Activated naive CD4-positive, alpha-beta T cell treated with Interleukin-2 at 50 U/mL for 16 hours (primary cell): ENCODE measurements at regions not wholly inside any gene's neighbourhood (a gene's known extent, or its start where the extent isn't known, plus 50 kb on each side); places are given as distances from the start of the nearest gene placed in this dataset.

Experiments
- DNase-seq: peaks from one replicate; pipeline ENCODE4 v3.0.0-alpha.2; 2020

- no peak for DNase-seq
Measured at GRCh38 chr13:88103824-88104223, 432.7 kb downstream of the SLITRK5 start.

GRCh38 chr13:88104576-88104975 is 433.4 kb downstream of the SLITRK5 start:
- no peak for DNase-seq

- DNase-seq: no peak
Measured at GRCh38 chr13:88107570-88107969, 436.4 kb downstream of the SLITRK5 start.

- no peak for DNase-seq
Measured at GRCh38 chr13:88112526-88112925, 441.4 kb downstream of the SLITRK5 start.

GRCh38 chr13:88115976-88116375 is 444.8 kb downstream of the SLITRK5 start:
- DNase-seq: no peak

GRCh38 chr13:88118952-88119351 is 447.8 kb downstream of the SLITRK5 start:
- no peak for DNase-seq

GRCh38 chr13:88124142-88124541 is 453.0 kb downstream of the SLITRK5 start:
- no peak for DNase-seq

GRCh38 chr13:88125055-88125454 is 453.9 kb downstream of the SLITRK5 start:
- no peak for DNase-seq

- DNase-seq: no peak
Measured at GRCh38 chr13:88136098-88136790, 465.1 kb downstream of the SLITRK5 start.

- DNase-seq: no peak
Measured at GRCh38 chr13:88142653-88143052, 471.5 kb downstream of the SLITRK5 start.

- no peak for DNase-seq
Measured at GRCh38 chr13:88144580-88144979, 473.4 kb downstream of the SLITRK5 start.

GRCh38 chr13:88153353-88153752 is 482.2 kb downstream of the SLITRK5 start:
- no peak for DNase-seq

- no peak for DNase-seq
Measured at GRCh38 chr13:88154001-88154400, 482.8 kb downstream of the SLITRK5 start.

GRCh38 chr13:88162076-88162702 is 491.0 kb downstream of the SLITRK5 start:
- DNase-seq: no peak

GRCh38 chr13:88176231-88176630 is 505.1 kb downstream of the SLITRK5 start:
- DNase-seq: no peak

GRCh38 chr13:88183440-88183839 is 512.3 kb downstream of the SLITRK5 start:
- no peak for DNase-seq

- no peak for DNase-seq
Measured at GRCh38 chr13:88188986-88189385, 517.8 kb downstream of the SLITRK5 start.

- no peak for DNase-seq
Measured at GRCh38 chr13:88189728-88190127, 518.6 kb downstream of the SLITRK5 start.

- DNase-seq: no peak
Measured at GRCh38 chr13:88196106-88196505, 524.9 kb downstream of the SLITRK5 start.

GRCh38 chr13:88217372-88217771 is 546.2 kb downstream of the SLITRK5 start:
- DNase-seq: no peak

- no peak for DNase-seq
Measured at GRCh38 chr13:88217883-88218282, 546.7 kb downstream of the SLITRK5 start.

- DNase-seq: no peak
Measured at GRCh38 chr13:88223958-88224357, 552.8 kb downstream of the SLITRK5 start.

GRCh38 chr13:88235441-88235840 is 564.3 kb downstream of the SLITRK5 start:
- DNase-seq: no peak

GRCh38 chr13:88246239-88246638 is 575.1 kb downstream of the SLITRK5 start:
- DNase-seq: no peak

GRCh38 chr13:88248393-88248792 is 577.2 kb downstream of the SLITRK5 start:
- no peak for DNase-seq
